ENCODE measurements at regions not wholly inside any gene's neighbourhood (a gene's known extent, or its start where the extent isn't known, plus 50 kb on each side); places are given as distances from the start of the nearest gene placed in this dataset.

- no peak overlapping the region for H3K9ac ChIP-seq (ENCODE audit: low read length in 2 of 2)
- no peaks in the 10 kb centered on the region for H3K36me3 ChIP-seq (ENCODE audit: control insufficient read depth in 2 of 2, insufficient read depth in 2 of 2, low read length in 2 of 2)
- no peak overlapping the region for H3K27ac ChIP-seq (ENCODE audit: low read length)
- H3K9me3 ChIP-seq (ENCODE audit: control insufficient read depth in 2 of 2, low read length in 2 of 2): no peaks in the 10 kb centered on the region
- H3K4me3 ChIP-seq (ENCODE audit: low read length in 2 of 2): no peak overlapping the region
- no peaks in the 10 kb centered on the region for H3K4me1 ChIP-seq (ENCODE audit: control insufficient read depth, insufficient read depth, low read length)
- no peaks in the 10 kb centered on the region for H3K27me3 ChIP-seq (ENCODE audit: control insufficient read depth in 1 of 2, insufficient read depth in 2 of 2, low read length in 2 of 2)
These were observed 241.3 kb upstream of the CELF2 start for GRCh38 chr10:10776363-10776762.

GRCh38 chr10:10777279-10777678 lies 240.4 kb upstream of the CELF2 start:
- Histone ChIP-seq H3K4me1 (ENCODE audit: control insufficient read depth, insufficient read depth, low read length) (no peaks in the 10 kb centered on the region), H3K4me3 (ENCODE audit: low read length in 2 of 2) (no peak overlapping the region), H3K27ac (ENCODE audit: low read length) (no peak overlapping the region), H3K36me3 (ENCODE audit: control insufficient read depth in 2 of 2, insufficient read depth in 2 of 2, low read length in 2 of 2) (no peaks in the 10 kb centered on the region), H3K9me3 (ENCODE audit: control insufficient read depth in 2 of 2, low read length in 2 of 2) (no peaks in the 10 kb centered on the region), H3K27me3 (ENCODE audit: control insufficient read depth in 1 of 2, insufficient read depth in 2 of 2, low read length in 2 of 2) (no peaks in the 10 kb centered on the region), H3K9ac (ENCODE audit: low read length in 2 of 2) (no peak overlapping the region)

DNA sequence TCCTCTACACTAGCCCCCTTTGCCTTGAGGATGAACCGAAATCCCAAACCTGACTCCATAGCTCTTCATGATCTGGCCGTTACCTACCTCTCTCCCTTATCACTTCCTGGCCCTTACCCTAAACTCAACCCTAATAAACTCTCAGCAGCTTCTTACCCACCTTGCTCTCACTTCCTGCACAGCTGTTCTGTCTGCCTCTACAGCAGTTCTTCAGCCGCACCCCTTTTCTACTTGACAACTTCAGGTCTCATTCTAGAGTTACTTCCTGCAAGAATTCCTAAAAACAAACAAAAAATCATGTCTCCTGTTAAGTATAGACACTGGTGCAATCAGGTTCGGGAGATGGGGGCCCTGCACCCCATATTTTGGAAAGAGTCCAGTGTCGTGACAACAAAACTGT lies 239.9 kb upstream of the CELF2 start:
- H3K4me3 ChIP-seq (ENCODE audit: low read length in 2 of 2): no peak overlapping the region
- no peak overlapping the region for H3K27ac ChIP-seq (ENCODE audit: low read length)
- no peaks in the 10 kb centered on the region for H3K4me1 ChIP-seq (ENCODE audit: control insufficient read depth, insufficient read depth, low read length)
- no peaks in the 10 kb centered on the region for H3K36me3 ChIP-seq (ENCODE audit: control insufficient read depth in 2 of 2, insufficient read depth in 2 of 2, low read length in 2 of 2)
- H3K9me3 ChIP-seq (ENCODE audit: control insufficient read depth in 2 of 2, low read length in 2 of 2): no peaks in the 10 kb centered on the region
- H3K27me3 ChIP-seq (ENCODE audit: control insufficient read depth in 1 of 2, insufficient read depth in 2 of 2, low read length in 2 of 2): no peaks in the 10 kb centered on the region
- no peak overlapping the region for H3K9ac ChIP-seq (ENCODE audit: low read length in 2 of 2)

DNA sequence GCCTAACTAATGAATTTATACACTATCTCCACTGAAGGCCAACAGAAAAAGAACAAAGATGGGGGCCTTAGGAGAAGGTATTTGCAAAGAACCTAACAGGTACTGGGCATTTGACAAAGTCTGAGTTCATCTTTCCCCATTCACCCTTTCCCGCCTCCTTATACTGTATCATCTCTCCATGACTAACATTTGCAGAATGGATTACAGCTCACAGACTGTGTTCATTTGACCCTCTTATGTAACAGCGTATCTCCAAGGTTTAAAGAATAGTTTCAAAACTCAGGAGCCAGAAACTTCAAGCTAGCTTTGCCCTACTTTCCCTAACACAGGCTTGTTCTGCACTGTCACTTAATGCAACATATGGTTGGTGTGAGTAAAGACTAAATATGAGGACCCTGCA lies 238.7 kb upstream of the CELF2 start:
- no peak overlapping the region for H3K27ac ChIP-seq (ENCODE audit: low read length)
- no peak overlapping the region for H3K9ac ChIP-seq (ENCODE audit: low read length in 2 of 2)
- H3K4me3 ChIP-seq (ENCODE audit: low read length in 2 of 2): no peak overlapping the region

GRCh38 chr10:10779511-10779910 lies 238.2 kb upstream of the CELF2 start:
- Histone ChIP-seq H3K4me3 (ENCODE audit: low read length in 2 of 2) (no peak overlapping the region), H3K27me3 (ENCODE audit: control insufficient read depth in 1 of 2, insufficient read depth in 2 of 2, low read length in 2 of 2) (no peaks in the 10 kb centered on the region), H3K27ac (ENCODE audit: low read length) (no peak overlapping the region), H3K4me1 (ENCODE audit: control insufficient read depth, insufficient read depth, low read length) (no peaks in the 10 kb centered on the region), H3K36me3 (ENCODE audit: control insufficient read depth in 2 of 2, insufficient read depth in 2 of 2, low read length in 2 of 2) (no peaks in the 10 kb centered on the region), H3K9me3 (ENCODE audit: control insufficient read depth in 2 of 2, low read length in 2 of 2) (no peaks in the 10 kb centered on the region), H3K9ac (ENCODE audit: low read length in 2 of 2) (no peak overlapping the region)

More for the DNA sequence above, 238.7 kb upstream of the CELF2 start:
- Histone ChIP-seq H3K36me3 (ENCODE audit: control insufficient read depth in 2 of 2, insufficient read depth in 2 of 2, low read length in 2 of 2) (no peaks in the 10 kb centered on the region), H3K9me3 (ENCODE audit: control insufficient read depth in 2 of 2, low read length in 2 of 2) (no peaks in the 10 kb centered on the region), H3K27me3 (ENCODE audit: control insufficient read depth in 1 of 2, insufficient read depth in 2 of 2, low read length in 2 of 2) (no peaks in the 10 kb centered on the region), H3K4me1 (ENCODE audit: control insufficient read depth, insufficient read depth, low read length) (no peaks in the 10 kb centered on the region)

DNA sequence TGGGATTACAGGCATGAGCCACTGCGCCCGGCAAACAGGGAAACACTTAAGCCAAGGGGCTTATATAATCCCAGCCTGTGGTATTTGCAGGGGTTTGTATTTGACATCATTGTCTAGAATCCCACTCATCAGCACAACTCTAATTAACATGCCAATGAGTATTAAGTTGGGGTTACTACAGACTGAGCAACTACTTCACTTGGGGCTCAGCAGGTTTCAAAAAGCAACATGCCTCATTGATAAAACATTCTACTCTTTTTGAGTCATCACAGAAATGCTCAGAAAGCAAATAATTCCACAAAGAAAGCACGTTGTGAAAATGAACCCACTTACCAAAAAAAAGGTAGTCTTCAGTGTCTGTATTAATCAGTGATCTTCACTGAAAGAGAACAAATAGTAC lies 236.9 kb upstream of the CELF2 start:
- Histone ChIP-seq H3K27ac (ENCODE audit: low read length) (no peak overlapping the region), H3K9ac (ENCODE audit: low read length in 2 of 2) (no peak overlapping the region), H3K36me3 (ENCODE audit: control insufficient read depth in 2 of 2, insufficient read depth in 2 of 2, low read length in 2 of 2) (no peaks in the 10 kb centered on the region), H3K27me3 (ENCODE audit: control insufficient read depth in 1 of 2, insufficient read depth in 2 of 2, low read length in 2 of 2) (no peaks in the 10 kb centered on the region), H3K4me1 (ENCODE audit: control insufficient read depth, insufficient read depth, low read length) (no peaks in the 10 kb centered on the region), H3K9me3 (ENCODE audit: control insufficient read depth in 2 of 2, low read length in 2 of 2) (no peaks in the 10 kb centered on the region), H3K4me3 (ENCODE audit: low read length in 2 of 2) (no peak overlapping the region)

DNA sequence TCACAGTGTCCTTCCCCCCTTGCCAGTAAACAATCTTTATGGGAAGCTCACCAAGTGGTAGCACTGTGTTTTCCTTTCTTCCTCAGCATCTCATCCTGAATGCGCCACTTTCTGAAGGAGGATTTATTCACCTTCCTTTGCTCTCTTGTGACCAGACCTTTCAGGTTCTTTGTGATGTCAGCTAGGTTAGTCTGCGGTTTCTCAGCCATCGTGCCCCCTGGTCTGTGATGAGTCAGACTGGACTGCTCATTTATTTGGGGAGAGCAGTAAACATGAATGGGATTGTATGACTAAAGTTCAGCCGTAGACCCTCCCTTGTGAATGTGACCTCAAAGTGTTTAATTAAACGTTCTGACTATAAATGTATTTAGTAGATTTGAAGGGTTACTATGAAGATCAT lies 235.1 kb upstream of the CELF2 start:
- H3K27me3 ChIP-seq (ENCODE audit: control insufficient read depth in 1 of 2, insufficient read depth in 2 of 2, low read length in 2 of 2): no peaks in the 10 kb centered on the region

DNA sequence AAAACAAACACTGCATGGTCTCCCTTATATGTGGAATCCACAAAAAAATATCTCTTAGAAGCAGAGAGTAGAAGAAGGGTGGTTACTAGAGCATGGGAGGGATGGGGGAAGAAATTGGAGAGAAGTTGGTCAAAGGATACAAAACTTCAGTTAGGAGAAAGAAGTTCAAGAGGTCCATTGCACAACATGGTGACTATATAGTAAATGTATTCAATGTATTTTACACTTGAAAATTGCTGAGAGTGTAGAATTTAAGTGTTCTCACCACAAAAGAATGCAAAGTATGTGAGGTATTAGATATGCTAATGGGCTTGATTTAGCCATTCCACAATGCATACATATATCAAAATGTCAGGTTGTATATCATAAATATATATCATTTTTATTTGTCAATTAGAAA lies 232.0 kb upstream of the CELF2 start:
- H3K36me3 ChIP-seq (ENCODE audit: control insufficient read depth in 2 of 2, insufficient read depth in 2 of 2, low read length in 2 of 2): no peaks in the 10 kb centered on the region
- no peak overlapping the region for H3K27ac ChIP-seq (ENCODE audit: low read length)
- no peaks in the 10 kb centered on the region for H3K9me3 ChIP-seq (ENCODE audit: control insufficient read depth in 2 of 2, low read length in 2 of 2)
- H3K9ac ChIP-seq (ENCODE audit: low read length in 2 of 2): no peak overlapping the region
- no peaks in the 10 kb centered on the region for H3K27me3 ChIP-seq (ENCODE audit: control insufficient read depth in 1 of 2, insufficient read depth in 2 of 2, low read length in 2 of 2)
- no peaks in the 10 kb centered on the region for H3K4me1 ChIP-seq (ENCODE audit: control insufficient read depth, insufficient read depth, low read length)
- H3K4me3 ChIP-seq (ENCODE audit: low read length in 2 of 2): no peak overlapping the region

More for the DNA sequence above, 235.1 kb upstream of the CELF2 start:
- Histone ChIP-seq H3K36me3 (ENCODE audit: control insufficient read depth in 2 of 2, insufficient read depth in 2 of 2, low read length in 2 of 2) (no peaks in the 10 kb centered on the region), H3K4me3 (ENCODE audit: low read length in 2 of 2) (no peak overlapping the region), H3K27ac (ENCODE audit: low read length) (no peak overlapping the region), H3K9ac (ENCODE audit: low read length in 2 of 2) (no peak overlapping the region), H3K4me1 (ENCODE audit: control insufficient read depth, insufficient read depth, low read length) (no peaks in the 10 kb centered on the region), H3K9me3 (ENCODE audit: control insufficient read depth in 2 of 2, low read length in 2 of 2) (no peaks in the 10 kb centered on the region)

- Histone ChIP-seq H3K9me3 (ENCODE audit: control insufficient read depth in 2 of 2, low read length in 2 of 2) (no peaks in the 10 kb centered on the region), H3K9ac (ENCODE audit: low read length in 2 of 2) (no peak overlapping the region), H3K4me1 (ENCODE audit: control insufficient read depth, insufficient read depth, low read length) (no peaks in the 10 kb centered on the region), H3K36me3 (ENCODE audit: control insufficient read depth in 2 of 2, insufficient read depth in 2 of 2, low read length in 2 of 2) (no peaks in the 10 kb centered on the region), H3K27me3 (ENCODE audit: control insufficient read depth in 1 of 2, insufficient read depth in 2 of 2, low read length in 2 of 2) (no peaks in the 10 kb centered on the region), H3K4me3 (ENCODE audit: low read length in 2 of 2) (no peak overlapping the region), H3K27ac (ENCODE audit: low read length) (no peak overlapping the region)
These were observed 231.3 kb upstream of the CELF2 start for GRCh38 chr10:10786109-10787090.

DNA sequence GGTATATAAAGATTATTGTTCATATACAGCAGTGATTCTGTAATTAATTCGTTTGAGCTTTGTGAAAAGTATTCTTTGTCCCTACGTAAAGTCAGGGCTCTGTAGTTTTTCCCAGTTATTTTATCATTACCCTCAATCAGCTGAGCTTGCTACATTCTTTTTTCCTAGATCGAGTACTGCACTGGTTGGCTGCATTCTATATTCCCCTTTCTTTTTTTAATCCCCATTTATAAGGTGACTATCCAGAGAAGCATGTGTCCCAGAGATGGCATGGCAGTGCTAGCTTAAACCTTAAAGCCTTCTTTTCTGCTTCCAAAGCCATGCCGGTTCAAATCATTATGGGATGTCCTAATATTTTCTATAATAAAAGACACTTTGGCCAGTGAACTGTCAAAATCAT lies 230.1 kb upstream of the CELF2 start:
- Histone ChIP-seq H3K27me3 (ENCODE audit: control insufficient read depth in 1 of 2, insufficient read depth in 2 of 2, low read length in 2 of 2) (no peaks in the 10 kb centered on the region), H3K36me3 (ENCODE audit: control insufficient read depth in 2 of 2, insufficient read depth in 2 of 2, low read length in 2 of 2) (no peaks in the 10 kb centered on the region), H3K27ac (ENCODE audit: low read length) (no peak overlapping the region), H3K4me1 (ENCODE audit: control insufficient read depth, insufficient read depth, low read length) (peaks cover 6% of the 10 kb centered on the region), H3K9me3 (ENCODE audit: control insufficient read depth in 2 of 2, low read length in 2 of 2) (no peaks in the 10 kb centered on the region), H3K9ac (ENCODE audit: low read length in 2 of 2) (no peak overlapping the region), H3K4me3 (ENCODE audit: low read length in 2 of 2) (no peak overlapping the region)

DNA sequence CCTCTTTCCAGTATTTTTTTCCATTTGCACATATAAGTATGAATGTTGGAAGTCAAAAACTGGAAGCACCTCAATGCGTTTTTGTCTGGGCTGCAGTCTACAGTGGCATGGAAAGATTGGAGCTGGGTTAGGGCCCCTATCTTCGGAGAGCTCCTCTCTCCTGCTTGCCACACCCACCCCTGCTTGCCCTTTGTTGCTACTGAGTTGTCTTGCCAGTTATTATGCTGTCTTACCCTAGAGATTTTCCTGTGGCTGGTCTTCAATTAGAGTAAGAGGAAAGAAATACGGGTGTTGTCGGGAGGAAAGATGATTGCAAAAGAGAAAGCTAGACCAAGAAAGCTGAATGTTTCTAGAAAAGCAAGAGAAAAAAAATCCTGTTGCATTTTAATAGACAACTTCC lies 228.9 kb upstream of the CELF2 start:
- no peaks in the 10 kb centered on the region for H3K27me3 ChIP-seq (ENCODE audit: control insufficient read depth in 1 of 2, insufficient read depth in 2 of 2, low read length in 2 of 2)
- no peaks in the 10 kb centered on the region for H3K9me3 ChIP-seq (ENCODE audit: control insufficient read depth in 2 of 2, low read length in 2 of 2)
- H3K36me3 ChIP-seq (ENCODE audit: control insufficient read depth in 2 of 2, insufficient read depth in 2 of 2, low read length in 2 of 2): no peaks in the 10 kb centered on the region
- no peak overlapping the region for H3K4me3 ChIP-seq (ENCODE audit: low read length in 2 of 2)
- H3K27ac ChIP-seq (ENCODE audit: low read length): no peak overlapping the region
- no peak overlapping the region for H3K9ac ChIP-seq (ENCODE audit: low read length in 2 of 2)
- peaks cover 9% of the 10 kb centered on the region for H3K4me1 ChIP-seq (ENCODE audit: control insufficient read depth, insufficient read depth, low read length)
